Psoas muscle (tissue), 7 donors: ENCODE measurements at regions not wholly inside any gene's neighbourhood (a gene's known extent, or its start where the extent isn't known, plus 50 kb on each side); places are given as distances from the start of the nearest gene placed in this dataset.

Experiments
- ATAC-seq, 4 donors: fragments of 200-7000 bp; cut with Tn5 transposase; one replicate each; pipeline ENCODE4 v1.9.1; 2020; ENCODE audit warnings: moderate library complexity in 3 of 4, mild to moderate bottlenecking in 2 of 4
- DNase-seq, 2 donors: peaks; one replicate each; pipeline ENCODE4 v3.0.0-alpha.2; 2020
- H3K27ac ChIP-seq: fragments of 200-600 bp; one replicate; pipeline ENCODE4 v1.8.0; 2022
- H3K27me3 ChIP-seq, 3 donors: fragments of 200-600 bp in 1 of 3; one replicate each; pipeline versions ENCODE4 v1.6.1 to v1.8.0; 2013 to 2022; ENCODE audit warnings: low read length in 2 of 3, mild to moderate bottlenecking in 2 of 3, moderate library complexity in 1 of 3; ENCODE audit not compliant: insufficient read depth in 3 of 3
- H3K36me3 ChIP-seq, 2 donors: fragments of 200-600 bp in 1 of 2; one replicate each; pipeline versions ENCODE4 v1.6.1 to v1.8.0; 2013 to 2022; ENCODE audit warnings: low read depth in 1 of 2, mild to moderate bottlenecking in 1 of 2, moderate library complexity in 1 of 2; ENCODE audit not compliant: insufficient read depth in 1 of 2
- H3K4me1 ChIP-seq: fragments of 200-600 bp; one replicate; pipeline ENCODE4 v1.8.0; 2022
- H3K4me3 ChIP-seq: fragments of 200-600 bp; one replicate; pipeline ENCODE4 v1.8.0; 2022; ENCODE audit warnings: mild to moderate bottlenecking
- H3K9me3 ChIP-seq: fragments of 200-600 bp; one replicate; pipeline ENCODE4 v1.8.0; 2022
- WGBS, 3 donors: extraction: QIAGEN DNeasy Blood & Tissue Kit; methylation state at CpG; one replicate each; pipeline versions ENCODE4 v1.1.6 to v1.1.7; 2013; 5-methylcytosine and 5-hydroxymethylcytosine counted together
- intact Hi-C, 2 donors: fragments of 100-400 bp; cut with DNase I; formaldehyde crosslinking; loops; one replicate each; pipeline versions ENCODE4 v1.11.0 to v1.14.2; 2022
- TF ChIP-seq, protein P1 (sequence below): fragments of 200-600 bp; IDR thresholded peaks from one replicate; pipeline ENCODE4 v1.8.0; 2022; ENCODE audit warnings: antibody characterized with exemption
- donor health status: healthy with polysubstance abuse.
- donor health status: DM: no; HTN: no; CAD: no; lungs with moderate emphysema.
- donor health status: Bipolar disorder and iron deficiency.
- donor health status: healthy.
- donor health status: DM: yes; HTN: yes; CAD: no.
- donor health status: DM: no; HTN: no; CAD: no.
- donor health status: DM: yes; HTN: yes; CAD: no.

DNA sequence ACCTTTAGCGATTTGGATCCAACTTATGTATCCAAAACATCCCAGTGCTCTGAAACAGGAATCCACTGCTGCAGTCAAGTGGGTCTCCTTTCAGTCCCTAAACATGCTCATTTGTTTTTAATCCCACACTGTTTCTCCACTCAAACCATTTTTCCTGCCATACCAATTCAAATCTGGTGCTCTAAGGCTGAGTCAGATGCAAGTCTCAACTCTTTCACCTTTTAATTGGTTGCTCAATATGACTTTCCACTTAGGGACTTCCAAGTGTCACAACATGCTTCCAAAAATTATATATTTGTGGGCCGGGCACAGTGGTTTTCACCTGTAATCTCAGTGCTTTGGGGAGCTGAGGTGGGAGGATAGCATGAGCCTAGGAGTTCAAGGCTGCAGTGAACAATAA is 113.4 kb upstream of the TANK start:
- H3K4me1 ChIP-seq: peaks cover 26% of the 10 kb centered on the region
- intact Hi-C loops: no loop called here
- H3K9me3 ChIP-seq: no peaks in the 10 kb centered on the region
- no peaks in the 10 kb centered on the region for H3K36me3 ChIP-seq
- H3K27me3 ChIP-seq: peaks cover 0 to 3% (median 3%) of the 10 kb centered on the region in 3 donors
- no peak overlapping the region for H3K4me3 ChIP-seq
- DNase-seq: no peak
- 90 to 95% (median 93%) methylated on average over 2 of the region's 2 CpGs for WGBS, 3 donors
- ATAC-seq: no peak
- TF ChIP-seq, protein P1, sequence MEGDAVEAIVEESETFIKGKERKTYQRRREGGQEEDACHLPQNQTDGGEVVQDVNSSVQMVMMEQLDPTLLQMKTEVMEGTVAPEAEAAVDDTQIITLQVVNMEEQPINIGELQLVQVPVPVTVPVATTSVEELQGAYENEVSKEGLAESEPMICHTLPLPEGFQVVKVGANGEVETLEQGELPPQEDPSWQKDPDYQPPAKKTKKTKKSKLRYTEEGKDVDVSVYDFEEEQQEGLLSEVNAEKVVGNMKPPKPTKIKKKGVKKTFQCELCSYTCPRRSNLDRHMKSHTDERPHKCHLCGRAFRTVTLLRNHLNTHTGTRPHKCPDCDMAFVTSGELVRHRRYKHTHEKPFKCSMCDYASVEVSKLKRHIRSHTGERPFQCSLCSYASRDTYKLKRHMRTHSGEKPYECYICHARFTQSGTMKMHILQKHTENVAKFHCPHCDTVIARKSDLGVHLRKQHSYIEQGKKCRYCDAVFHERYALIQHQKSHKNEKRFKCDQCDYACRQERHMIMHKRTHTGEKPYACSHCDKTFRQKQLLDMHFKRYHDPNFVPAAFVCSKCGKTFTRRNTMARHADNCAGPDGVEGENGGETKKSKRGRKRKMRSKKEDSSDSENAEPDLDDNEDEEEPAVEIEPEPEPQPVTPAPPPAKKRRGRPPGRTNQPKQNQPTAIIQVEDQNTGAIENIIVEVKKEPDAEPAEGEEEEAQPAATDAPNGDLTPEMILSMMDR: no peak
- H3K27ac ChIP-seq: no peak overlapping the region

DNA sequence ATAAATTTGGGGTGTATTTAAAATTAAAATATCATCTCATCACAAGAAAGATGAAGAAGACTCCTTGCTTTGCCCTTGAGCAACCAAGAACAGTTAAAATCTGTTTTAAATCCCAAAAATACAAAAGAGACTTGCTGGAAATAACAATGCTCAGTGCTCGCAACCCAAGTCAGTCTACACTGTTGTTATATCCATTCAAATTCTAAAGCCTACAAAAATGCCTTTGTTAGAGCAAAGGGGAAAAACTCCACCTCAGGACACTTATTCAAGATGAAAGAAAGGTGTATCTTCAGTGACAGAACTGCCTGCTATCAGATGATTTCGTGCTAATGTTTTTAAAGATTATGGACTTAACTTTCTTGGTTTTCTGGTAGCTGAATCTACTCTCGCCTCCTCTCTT is 111.9 kb upstream of the TANK start:
- no peak for ATAC-seq
- H3K27ac ChIP-seq: no peak overlapping the region

DNA sequence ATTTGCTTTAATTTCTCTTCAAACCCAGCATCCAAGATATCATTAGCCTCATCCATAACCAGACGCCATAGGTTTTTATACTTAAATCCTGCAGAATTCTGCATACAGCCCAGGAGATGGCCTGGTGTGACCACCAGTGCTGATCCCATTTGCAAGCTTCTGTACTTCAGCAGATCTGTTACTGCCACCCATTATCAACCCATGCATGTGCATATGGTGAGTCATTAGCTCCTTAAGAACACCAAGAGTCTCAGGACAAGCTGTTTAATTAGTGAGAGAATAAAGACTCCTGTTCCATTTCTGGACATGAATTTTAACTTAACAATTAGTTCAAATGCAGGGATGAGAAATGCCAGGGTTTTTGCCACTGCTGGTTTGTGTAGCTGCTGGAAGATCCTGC is 110.7 kb upstream of the TANK start:
- H3K27ac ChIP-seq: no peak overlapping the region
- H3K4me3 ChIP-seq: no peak overlapping the region
- ATAC-seq (no peak), DNase-seq (no peak)
- peaks cover 11% of the 10 kb centered on the region for H3K4me1 ChIP-seq
- H3K27me3 ChIP-seq: peaks cover 0 to 6% (median 3%) of the 10 kb centered on the region in 3 donors
- intact Hi-C loops: no loop called here
- H3K36me3 ChIP-seq: no peaks in the 10 kb centered on the region
- no peaks in the 10 kb centered on the region for H3K9me3 ChIP-seq
- WGBS, 3 donors: 84 to 95% (median 90%) methylated on average over 1 of the region's 1 CpG
- TF ChIP-seq, protein P1: no peak

More for the DNA sequence above, 111.9 kb upstream of the TANK start:
- Histone ChIP-seq H3K27me3 (peaks cover 0 to 6% (median 3%) of the 10 kb centered on the region in 3 donors), H3K4me3 (no peak overlapping the region), H3K36me3 (no peaks in the 10 kb centered on the region), H3K9me3 (no peaks in the 10 kb centered on the region), H3K4me1 (peaks cover 23% of the 10 kb centered on the region)
- DNase-seq: no peak
- 64 to 65% (median 64%) methylated on average over 3 of the region's 3 CpGs for WGBS, 3 donors
- intact Hi-C loops: no loop called here
- TF ChIP-seq, protein P1: no peak

DNA sequence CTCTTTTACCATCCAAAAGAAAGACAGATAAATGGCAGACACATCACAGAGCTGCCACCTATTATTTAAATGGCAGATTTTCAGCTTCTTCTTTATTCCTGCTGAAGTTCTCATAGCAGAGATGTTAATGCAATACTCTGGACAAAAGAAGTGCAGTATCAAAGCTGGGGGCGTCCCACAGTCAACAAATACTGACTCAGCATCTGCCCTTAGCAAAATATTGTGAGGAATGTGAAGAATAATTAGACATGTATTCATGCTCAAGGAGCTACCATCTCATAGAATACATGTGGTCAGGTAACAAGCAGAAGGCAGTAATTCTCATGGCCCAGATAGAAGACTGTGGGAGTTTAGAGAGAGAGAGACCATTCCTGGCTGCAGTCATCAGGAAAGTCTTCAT is 108.0 kb upstream of the TANK start:
- Histone ChIP-seq H3K4me3 (no peak overlapping the region), H3K36me3 (no peaks in the 10 kb centered on the region), H3K27me3 (peaks cover 0 to 6% (median 3%) of the 10 kb centered on the region in 3 donors), H3K9me3 (no peaks in the 10 kb centered on the region), H3K4me1 (no peaks in the 10 kb centered on the region), H3K27ac (no peak overlapping the region)
- WGBS, 3 donors: 82 to 87% (median 84%) methylated on average over 1 of the region's 1 CpG
- DNase-seq (no peak), ATAC-seq (no peak)
- intact Hi-C loops: no loop called here
- TF ChIP-seq, protein P1: no peak

DNA sequence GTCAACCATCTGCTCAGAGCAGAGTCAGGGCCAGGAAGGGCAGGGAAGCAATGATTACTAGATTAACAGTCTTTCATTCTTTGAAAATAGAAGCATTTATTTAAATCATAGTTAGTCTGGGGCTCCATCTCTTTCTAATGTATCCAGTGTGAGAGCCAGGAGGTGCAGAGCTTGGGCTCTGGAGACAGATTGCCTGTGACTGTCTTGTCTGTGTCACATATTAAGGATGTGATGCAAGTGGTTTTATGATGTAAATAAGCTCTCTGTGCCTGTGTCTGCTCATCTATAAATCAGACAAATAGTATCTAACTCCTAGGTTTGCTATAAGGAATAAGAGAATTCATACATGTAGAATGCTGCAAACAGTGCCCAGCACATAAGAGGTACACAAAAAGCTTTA is 104.9 kb upstream of the TANK start:
- no peaks in the 10 kb centered on the region for H3K9me3 ChIP-seq

More for the DNA sequence above, 104.9 kb upstream of the TANK start:
- intact Hi-C loops: no loop called here
- H3K27ac ChIP-seq: no peak overlapping the region
- ATAC-seq (no peak), DNase-seq (no peak)
- TF ChIP-seq, protein P1: no peak
- no peaks in the 10 kb centered on the region for H3K36me3 ChIP-seq
- peaks cover 6% of the 10 kb centered on the region for H3K4me1 ChIP-seq
- no peak overlapping the region for H3K4me3 ChIP-seq
- peaks cover 0 to 6% (median under 1%) of the 10 kb centered on the region in 3 donors for H3K27me3 ChIP-seq
